A549 (cell line): ENCODE measurements at regions not wholly inside any gene's neighbourhood (a gene's known extent, or its start where the extent isn't known, plus 50 kb on each side); places are given as distances from the start of the nearest gene placed in this dataset.

Experiments used
- ATAC-seq, 2 experiments: fragments of 200-7000 bp in 1 of 2; fragments of >200 bp in 1 of 2; cut with Nextera tagmentation in 1 of 2; cut with Tn5 transposase in 1 of 2; 3 replicates each; pipeline versions ENCODE4 v1.8.0 to v1.9.1; 2018 to 2020; ENCODE audit warnings: mild to moderate bottlenecking in 1 of 2, moderate library complexity in 1 of 2
- CTCF ChIA-PET: fragments of 300-600 bp; sonication (Branson Sonifier 250); formaldehyde crosslinking; extraction: SDS; loops from one replicate; lab custom pipeline; 2021; ENCODE audit warnings: antibody characterized with exemption, inconsistent platforms; lab: Yijun Ruan, JAX
- POLR2A ChIA-PET: fragments of 350-600 bp; formaldehyde crosslinking; extraction: SDS; loops from one replicate; lab custom pipeline; 2021; ENCODE audit warnings: antibody characterized with exemption, inconsistent platforms; lab: Yijun Ruan, JAX
- DNase-seq, 2 experiments: peaks; one replicate each; pipeline versions ENCODE4 v3.0.0 to v3.0.0-alpha.2; 2011 to 2016; ENCODE audit warnings: low read depth in 1 of 2, low spot score in 1 of 2
- FAIRE-seq: peaks from 2 replicates; lab custom pipeline; 2011; peaks lifted over from hg19 to GRCh38; lab: Jason Lieb, UNC
- H3K27ac ChIP-seq, 2 experiments: fragments of >200 bp; sonication (Bioruptor Twin); formaldehyde crosslinking; 3 replicates each; pipeline ENCODE4 v1.5.1; 2016 to 2017
- H3K4me1 ChIP-seq: fragments of >200 bp; sonication (Bioruptor Twin); formaldehyde crosslinking; 3 replicates; pipeline ENCODE4 v1.6.1; 2016
- H3K4me2 ChIP-seq: fragments of >200 bp; sonication (Bioruptor Twin); formaldehyde crosslinking; 3 replicates; pipeline ENCODE4 v1.6.1; 2016
- H3K4me3 ChIP-seq: fragments of >200 bp; sonication (Bioruptor Twin); formaldehyde crosslinking; 3 replicates; pipeline ENCODE4 v1.5.1; 2016
- H3K9me3 ChIP-seq: fragments of >200 bp; sonication (Bioruptor Twin); formaldehyde crosslinking; 3 replicates; pipeline ENCODE4 v1.6.1; 2016
- ATOH8 ChIP-seq: fragments of 250-450 bp; sonication (Bioruptor Pico); IDR thresholded peaks from 2 replicates; pipeline ENCODE4 v1.5.0; 2020; ENCODE audit warnings: low read depth, mild to moderate bottlenecking, moderate library complexity
- BHLHE40 ChIP-seq: IDR thresholded peaks from 2 replicates; pipeline ENCODE4 v1.6.1; 2012; ENCODE audit warnings: low read depth, low read length, inconsistent platforms
- CBX2 ChIP-seq: fragments of 200-600 bp; sonication (generic); IDR thresholded peaks from 2 replicates; pipeline ENCODE4 v1.6.1; 2016; ENCODE audit warnings: low read depth, mild to moderate bottlenecking, borderline replicate concordance
- CBX8 ChIP-seq: fragments of 200-600 bp; sonication (generic); IDR thresholded peaks from 2 replicates; pipeline ENCODE4 v1.6.1; 2016
- CEBPB ChIP-seq, 2 experiments: fragments of >200 bp in 1 of 2; sonication (Bioruptor Twin) in 1 of 2; formaldehyde crosslinking in 1 of 2; IDR thresholded peaks; 2 replicates each; pipeline ENCODE4 v1.6.1; 2012 to 2016
- CHD4 ChIP-seq: fragments of 200-600 bp; sonication (generic); IDR thresholded peaks from 2 replicates; pipeline ENCODE4 v1.6.1; 2016; ENCODE audit warnings: antibody characterized with exemption, mild to moderate bottlenecking, borderline replicate concordance
- EHF ChIP-seq: fragments of 250-450 bp; sonication (Bioruptor Pico); IDR thresholded peaks from 2 replicates; pipeline ENCODE4 v1.5.0; 2020; ENCODE audit warnings: mild to moderate bottlenecking
- EP300 ChIP-seq, 2 experiments: fragments of >200 bp; sonication (Bioruptor Twin); formaldehyde crosslinking; IDR thresholded peaks; 2 replicates in 1 of 2; 3 replicates in 1 of 2; pipeline ENCODE4 v1.6.1; 2016 to 2017
- ESRRA ChIP-seq: fragments of 150-350 bp; IDR thresholded peaks from 2 replicates; pipeline ENCODE4 v1.6.1; 2014; ENCODE audit warnings: mild to moderate bottlenecking, low read length, borderline replicate concordance
- FOSB ChIP-seq: fragments of 250-450 bp; sonication (Bioruptor Pico); IDR thresholded peaks from 2 replicates; pipeline ENCODE4 v1.5.0; 2020; ENCODE audit warnings: mild to moderate bottlenecking, moderate library complexity
- FOSL2 ChIP-seq, 2 experiments: fragments of 450-650 bp in 1 of 2; fragments of >200 bp in 1 of 2; sonication (Bioruptor Twin) in 1 of 2; formaldehyde crosslinking; IDR thresholded peaks; 2 replicates each; pipeline versions ENCODE4 v1.5.0 to v1.6.1; 2016 to 2020; ENCODE audit warnings: mild to moderate bottlenecking in 1 of 2, moderate library complexity in 1 of 2
- HEYL ChIP-seq: fragments of 250-450 bp; sonication (Bioruptor Pico); IDR thresholded peaks from 2 replicates; pipeline ENCODE4 v1.8.0; 2021; ENCODE audit warnings: mild to moderate bottlenecking, moderate library complexity
- HOXB5 ChIP-seq: fragments of 250-450 bp; sonication (Bioruptor Pico); IDR thresholded peaks from 2 replicates; pipeline ENCODE4 v1.5.0; 2020; ENCODE audit warnings: mild to moderate bottlenecking, moderate library complexity
- JUN ChIP-seq, 2 experiments: fragments of >200 bp; sonication (Bioruptor Twin); formaldehyde crosslinking; IDR thresholded peaks; 2 replicates in 1 of 2; 3 replicates in 1 of 2; pipeline ENCODE4 v1.6.1; 2016 to 2017
- KDM5A ChIP-seq: fragments of 200-600 bp; sonication (generic); IDR thresholded peaks from 2 replicates; pipeline ENCODE4 v1.6.1; 2016; ENCODE audit warnings: antibody characterized with exemption, mild to moderate bottlenecking
- MAFK ChIP-seq: fragments of 450-650 bp; IDR thresholded peaks from 2 replicates; pipeline ENCODE4 v1.6.1; 2014; ENCODE audit not compliant: partially characterized antibody
- MYC ChIP-seq: IDR thresholded peaks from 2 replicates; pipeline ENCODE4 v1.6.1; 2012; ENCODE audit warnings: mild to moderate bottlenecking, inconsistent platforms, low read length, improper control_type of control experiment, borderline replicate concordance
- NR3C1 ChIP-seq: fragments of >200 bp; sonication (Bioruptor Twin); formaldehyde crosslinking; IDR thresholded peaks from 3 replicates; pipeline ENCODE4 v1.6.1; 2017
- PHF8 ChIP-seq: fragments of 200-600 bp; sonication (generic); IDR thresholded peaks from 2 replicates; pipeline ENCODE4 v1.6.1; 2016; ENCODE audit warnings: low read depth, mild to moderate bottlenecking, antibody characterized with exemption, moderate library complexity, borderline replicate concordance
- RAD21 ChIP-seq, 2 experiments: fragments of >200 bp in 1 of 2; sonication (Bioruptor Twin) in 1 of 2; formaldehyde crosslinking in 1 of 2; IDR thresholded peaks in 1 of 2; conservative IDR thresholded peaks in 1 of 2; 2 replicates in 1 of 2; 3 replicates in 1 of 2; pipeline ENCODE4 v1.6.1; 2012 to 2018; ENCODE audit warnings: inconsistent platforms in 1 of 2
- SMC3 ChIP-seq: fragments of >200 bp; sonication (Bioruptor Twin); formaldehyde crosslinking; IDR thresholded peaks from 3 replicates; pipeline ENCODE4 v1.6.1; 2018; ENCODE audit warnings: inconsistent platforms
- TFCP2L1 ChIP-seq: fragments of 250-450 bp; sonication (Bioruptor Pico); IDR thresholded peaks from 2 replicates; pipeline ENCODE4 v1.5.0; 2021; ENCODE audit warnings: mild to moderate bottlenecking
- ZC3H11A ChIP-seq: fragments of 450-650 bp; IDR thresholded peaks from 2 replicates; pipeline ENCODE4 v1.6.1; 2014; ENCODE audit warnings: antibody characterized with exemption, mild to moderate bottlenecking
- ZFP36 ChIP-seq: fragments of 450-650 bp; IDR thresholded peaks from 2 replicates; pipeline ENCODE4 v1.6.1; 2014; ENCODE audit warnings: borderline replicate concordance; ENCODE audit not compliant: partially characterized antibody
- WGBS: methylation state at CpG from one replicate; pipeline ENCODE4 v1.1.6; 2017; ENCODE audit errors: missing lambda C conversion rate; 5-methylcytosine and 5-hydroxymethylcytosine counted together
- TF ChIP-seq, protein P1 (sequence below): fragments of 150-350 bp; IDR thresholded peaks from 2 replicates; pipeline ENCODE4 v1.6.1; 2014; ENCODE audit warnings: low read depth, mild to moderate bottlenecking, low read length
- TF ChIP-seq, protein P2 (sequence below): IDR thresholded peaks from 2 replicates; pipeline ENCODE4 v1.6.1; 2012
- TF ChIP-seq, protein P3 (sequence below): IDR thresholded peaks from 2 replicates; pipeline ENCODE4 v1.6.1; 2012; ENCODE audit warnings: low read depth, borderline replicate concordance

- ATAC-seq (no peak), DNase-seq (no peak), FAIRE-seq (no peak)
- H3K4me2 ChIP-seq: no peak overlapping the region
- H3K4me3 ChIP-seq: no peak overlapping the region
- H3K9me3 ChIP-seq: 0 out of 3 replicates have a peak, but pooled peaks cover 12% of the 10 kb centered on the region
- no peaks in the 10 kb centered on the region for H3K4me1 ChIP-seq
- no peak overlapping the region for H3K27ac ChIP-seq
- ChIA-PET CTCF (no interaction called here), POLR2A (no interaction called here)
- TF ChIP-seq PHF8 (no peak), ZFP36 (no peak), FOSL2 (IDR thresholded peaks at IDR 0.05) (no peak), FOSL2 (CRISPR knock-in tag; IDR thresholded peaks at IDR 0.05) (no peak), SMC3 (no peak), ZC3H11A (no peak), RAD21 (conservative IDR thresholded peaks at IDR 0.05 in 1 of 2, IDR thresholded peaks at IDR 0.05 in 1 of 2) (no peak), ESRRA (no peak), CBX8 (no peak), KDM5A (no peak), MAFK (no peak)
- TF ChIP-seq, protein P1, sequence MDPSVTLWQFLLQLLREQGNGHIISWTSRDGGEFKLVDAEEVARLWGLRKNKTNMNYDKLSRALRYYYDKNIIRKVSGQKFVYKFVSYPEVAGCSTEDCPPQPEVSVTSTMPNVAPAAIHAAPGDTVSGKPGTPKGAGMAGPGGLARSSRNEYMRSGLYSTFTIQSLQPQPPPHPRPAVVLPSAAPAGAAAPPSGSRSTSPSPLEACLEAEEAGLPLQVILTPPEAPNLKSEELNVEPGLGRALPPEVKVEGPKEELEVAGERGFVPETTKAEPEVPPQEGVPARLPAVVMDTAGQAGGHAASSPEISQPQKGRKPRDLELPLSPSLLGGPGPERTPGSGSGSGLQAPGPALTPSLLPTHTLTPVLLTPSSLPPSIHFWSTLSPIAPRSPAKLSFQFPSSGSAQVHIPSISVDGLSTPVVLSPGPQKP: no peak
Observed at GRCh38 chr20:11409561-11409960, 508.1 kb upstream of the BTBD3 start.

- ATAC-seq (no peak), FAIRE-seq (no peak), DNase-seq (no peak)
- 88% methylated on average over 11 of the region's 11 CpGs for WGBS
- Histone ChIP-seq H3K4me3 (no peak overlapping the region), H3K4me2 (no peak overlapping the region), H3K4me1 (no peaks in the 10 kb centered on the region), H3K27ac (no peak overlapping the region), H3K9me3 (0 out of 3 replicates have a peak, but pooled peaks cover 12% of the 10 kb centered on the region)
- ChIA-PET POLR2A (no interaction called here), CTCF (interaction anchor here (0.7 kb wide), 2 partner anchors 636 to 801 kb away, joined by 3 read pairs; no protein-coding TSS in a partner anchor)
- TF ChIP-seq ATOH8 (CRISPR knock-in tag): no peak
- TF ChIP-seq SMC3: no peak
- no peak for TF ChIP-seq CHD4
- TF ChIP-seq, protein P2, sequence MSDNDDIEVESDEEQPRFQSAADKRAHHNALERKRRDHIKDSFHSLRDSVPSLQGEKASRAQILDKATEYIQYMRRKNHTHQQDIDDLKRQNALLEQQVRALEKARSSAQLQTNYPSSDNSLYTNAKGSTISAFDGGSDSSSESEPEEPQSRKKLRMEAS: no peak
- no peak for TF ChIP-seq NR3C1
- no peak for TF ChIP-seq FOSB (CRISPR knock-in tag)
- TF ChIP-seq, protein P3, sequence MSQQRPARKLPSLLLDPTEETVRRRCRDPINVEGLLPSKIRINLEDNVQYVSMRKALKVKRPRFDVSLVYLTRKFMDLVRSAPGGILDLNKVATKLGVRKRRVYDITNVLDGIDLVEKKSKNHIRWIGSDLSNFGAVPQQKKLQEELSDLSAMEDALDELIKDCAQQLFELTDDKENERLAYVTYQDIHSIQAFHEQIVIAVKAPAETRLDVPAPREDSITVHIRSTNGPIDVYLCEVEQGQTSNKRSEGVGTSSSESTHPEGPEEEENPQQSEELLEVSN: no peak
- TF ChIP-seq MYC: no peak
- TF ChIP-seq HOXB5 (CRISPR knock-in tag): no peak
- no peak for TF ChIP-seq JUN (IDR thresholded peaks at IDR 0.05)
- no peak for TF ChIP-seq BHLHE40
- TF ChIP-seq EP300 (IDR thresholded peaks at IDR 0.05): no peak
- no peak for TF ChIP-seq CEBPB (IDR thresholded peaks at IDR 0.05)
- TF ChIP-seq HEYL (CRISPR knock-in tag): no peak
- no peak for TF ChIP-seq EHF (CRISPR knock-in tag)
- no peak for TF ChIP-seq TFCP2L1 (CRISPR knock-in tag)
- no peak for TF ChIP-seq PHF8
- TF ChIP-seq CBX2: no peak
Observed at GRCh38 chr20:11411765-11412164, 505.9 kb upstream of the BTBD3 start.
